Erythroblast (primary cell): ENCODE measurements at regions not wholly inside any gene's neighbourhood (a gene's known extent, or its start where the extent isn't known, plus 50 kb on each side); places are given as distances from the start of the nearest gene placed in this dataset.

Source experiments
- GATA1 ChIP-seq: IDR thresholded peaks from 2 replicates; pipeline ENCODE4 v1.6.1; 2011; ENCODE audit warnings: low read depth, mild to moderate bottlenecking, control low read depth, low read length, moderate library complexity
- POLR2A ChIP-seq: IDR thresholded peaks from 2 replicates; pipeline ENCODE4 v1.6.1; 2011; ENCODE audit warnings: mild to moderate bottlenecking, low read length

DNA sequence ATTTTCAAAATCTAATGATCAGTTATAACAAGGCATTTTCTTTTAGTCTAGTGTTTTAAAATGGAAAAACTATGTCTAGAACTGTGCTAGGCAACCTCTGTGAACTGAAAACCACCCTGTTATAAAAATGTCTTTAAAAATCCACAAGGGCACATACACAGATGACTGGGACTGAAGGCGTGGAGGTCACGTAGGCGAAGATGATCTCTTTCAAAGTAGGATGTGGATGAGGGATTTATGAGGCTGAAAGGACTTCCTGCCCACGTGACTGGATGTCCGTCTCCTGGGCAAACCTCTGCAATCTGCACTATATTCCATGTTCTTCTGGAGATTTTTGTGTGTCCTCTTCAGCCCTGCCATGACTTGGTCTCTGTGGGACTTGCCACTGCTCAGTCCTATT, 84.2 kb upstream of the ZNF536 start:
- no peak for TF ChIP-seq POLR2A
- TF ChIP-seq GATA1 = no peak
